ENCODE measurements at regions not wholly inside any gene's neighbourhood (a gene's known extent, or its start where the extent isn't known, plus 50 kb on each side); places are given as distances from the start of the nearest gene placed in this dataset.
"Not testable (repeated sequence)": the region's sequence is repeated elsewhere in the genome, so short reads cannot be mapped to it uniquely, and the experiment has no call there.

DNA sequence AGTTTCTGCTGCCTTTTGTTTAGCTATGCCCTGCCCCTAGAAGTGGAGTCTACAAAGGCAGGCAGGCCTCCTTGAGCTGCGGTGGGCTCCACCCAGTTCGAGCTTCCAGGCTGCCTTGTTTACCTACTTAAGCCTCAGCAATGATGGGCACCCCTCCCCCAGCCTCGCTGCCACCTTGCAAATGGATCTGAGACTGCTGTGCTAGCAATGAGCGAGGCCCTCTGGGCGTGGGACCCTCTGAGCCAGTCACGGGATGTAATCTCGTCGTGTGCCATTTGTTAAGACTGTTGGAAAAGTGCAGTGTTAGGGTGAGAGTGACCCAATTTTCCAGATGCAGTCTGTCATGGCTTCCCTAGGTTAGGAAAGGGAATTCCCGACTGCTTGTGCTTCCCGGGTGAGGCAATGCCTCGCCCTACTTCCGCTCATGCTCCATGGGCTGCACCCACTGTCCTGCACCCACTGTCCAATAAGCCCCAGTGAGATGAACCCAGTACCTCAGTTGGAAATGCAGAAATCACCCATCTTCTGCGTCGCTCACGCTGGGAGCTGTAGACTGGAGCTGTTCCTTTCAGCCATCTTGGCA lies 1641.8 kb upstream of the TMEFF2 start:
- H3K79me2 ChIP-seq (ENCODE audit: insufficient read depth, low read length); H3K27me3 ChIP-seq (ENCODE audit: control insufficient read depth in 1 of 2, insufficient read depth in 2 of 2, low read length in 2 of 2); H3K9me3 ChIP-seq (ENCODE audit: low read length); H3K36me3 ChIP-seq (replicated peaks in 1 of 2; ENCODE audit: control insufficient read depth in 1 of 2, insufficient read depth in 2 of 2, low read length in 2 of 2); DNase-seq (ENCODE audit: low spot score); H3K4me3 ChIP-seq (replicated peaks in 1 of 3; ENCODE audit: insufficient read depth in 1 of 3, low read depth in 2 of 3, low read length in 3 of 3); H3K4me2 ChIP-seq (ENCODE audit: low read depth, low read length); POLR2A ChIA-PET; H3K27ac ChIP-seq (ENCODE audit: extremely low read length, insufficient read depth, low read length); H3K4me1 ChIP-seq (ENCODE audit: insufficient read depth, low read length); in situ Hi-C loops (cut with HindIII; ENCODE audit: extremely low pct_ligation_motif_present, low pct_unique_long_range_greater_than_20kb); H2AFZ ChIP-seq (ENCODE audit: low read length); intact Hi-C loops (cut with micrococcal nuclease; ENCODE audit: unreplicated experiment); BruUV-seq (replicated peaks); CTCF ChIA-PET (ENCODE audit: low intra/inter-chr PET ratio, low total read pairs); H3K9ac ChIP-seq (ENCODE audit: insufficient read depth, low read depth, low read length); H4K20me1 ChIP-seq (ENCODE audit: insufficient read depth, low read length); ATAC-seq; FAIRE-seq: not testable (repeated sequence)
- 34% methylated on average over 13 of the region's 15 CpGs for WGBS (ENCODE audit: low lambda C conversion rate)

DNA sequence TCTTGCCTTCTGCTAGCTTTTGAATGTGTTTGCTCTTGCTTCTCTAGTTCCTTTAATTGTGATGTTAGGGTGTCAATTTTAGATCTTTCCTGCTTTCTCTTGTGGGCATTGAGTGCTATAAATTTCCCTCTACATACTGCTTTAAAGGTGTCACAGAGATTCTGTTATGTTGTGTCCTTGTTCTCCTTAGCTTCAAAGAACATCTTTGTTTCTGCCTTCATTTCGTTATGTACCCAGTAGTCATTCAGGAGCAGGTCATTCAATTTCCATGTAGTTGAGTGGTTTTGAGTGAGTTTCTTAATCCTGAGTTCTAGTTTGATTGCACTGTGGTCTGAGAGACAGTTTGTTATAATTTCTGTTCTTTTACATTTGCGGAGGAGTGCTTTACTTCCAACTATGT lies 1639.2 kb upstream of the TMEFF2 start:
- ATAC-seq; POLR2A ChIA-PET; DNase-seq (ENCODE audit: low spot score); H3K9me3 ChIP-seq (ENCODE audit: low read length); H3K4me2 ChIP-seq (ENCODE audit: low read depth, low read length); intact Hi-C loops (cut with micrococcal nuclease; ENCODE audit: unreplicated experiment); H3K4me1 ChIP-seq (ENCODE audit: insufficient read depth, low read length); H3K79me2 ChIP-seq (ENCODE audit: insufficient read depth, low read length); H3K27ac ChIP-seq (ENCODE audit: extremely low read length, insufficient read depth, low read length); in situ Hi-C loops (cut with HindIII; ENCODE audit: extremely low pct_ligation_motif_present, low pct_unique_long_range_greater_than_20kb); CTCF ChIA-PET (ENCODE audit: low intra/inter-chr PET ratio, low total read pairs); H3K27me3 ChIP-seq (ENCODE audit: control insufficient read depth in 1 of 2, insufficient read depth in 2 of 2, low read length in 2 of 2); H3K9ac ChIP-seq (ENCODE audit: insufficient read depth, low read depth, low read length); H2AFZ ChIP-seq (ENCODE audit: low read length); H3K4me3 ChIP-seq (replicated peaks in 1 of 3; ENCODE audit: insufficient read depth in 1 of 3, low read depth in 2 of 3, low read length in 3 of 3); H4K20me1 ChIP-seq (ENCODE audit: insufficient read depth, low read length); FAIRE-seq; BruUV-seq (replicated peaks); H3K36me3 ChIP-seq (replicated peaks in 1 of 2; ENCODE audit: control insufficient read depth in 1 of 2, insufficient read depth in 2 of 2, low read length in 2 of 2): not testable (repeated sequence)
- 12% methylated on average over 2 of the region's 2 CpGs for WGBS (ENCODE audit: low lambda C conversion rate)

DNA sequence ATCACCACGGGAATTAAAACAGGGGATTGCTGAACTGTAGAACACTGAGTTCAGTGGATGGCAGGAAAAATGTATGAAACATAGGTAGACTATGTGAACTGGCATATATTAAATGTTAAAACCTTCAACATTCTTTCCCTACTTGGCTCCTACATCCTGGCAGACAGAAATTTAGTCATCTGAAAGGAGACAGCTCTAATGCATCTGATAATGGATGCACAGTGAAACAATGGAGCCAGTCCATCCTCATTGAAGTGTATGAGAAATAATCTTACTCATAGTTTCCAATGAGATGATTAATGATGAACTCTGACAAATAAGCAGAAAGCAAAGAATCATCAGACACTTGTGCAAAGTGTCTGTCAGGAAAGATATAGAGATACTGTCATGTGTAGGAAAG lies 1629.7 kb upstream of the TMEFF2 start:
- Histone ChIP-seq H3K9me3 (ENCODE audit: low read length) (peaks cover 10% of the 10 kb centered on the region), H3K27me3 (ENCODE audit: control insufficient read depth in 1 of 2, insufficient read depth in 2 of 2, low read length in 2 of 2) (no peaks in the 10 kb centered on the region), H3K4me2 (ENCODE audit: low read depth, low read length) (no peak overlapping the region), H3K9ac (ENCODE audit: insufficient read depth, low read depth, low read length) (no peak overlapping the region), H4K20me1 (ENCODE audit: insufficient read depth, low read length) (no peaks in the 10 kb centered on the region), H2AFZ (ENCODE audit: low read length) (no peak overlapping the region), H3K4me1 (ENCODE audit: insufficient read depth, low read length) (no peaks in the 10 kb centered on the region), H3K36me3 (replicated peaks in 1 of 2; ENCODE audit: control insufficient read depth in 1 of 2, insufficient read depth in 2 of 2, low read length in 2 of 2) (no peaks in the 10 kb centered on the region), H3K79me2 (ENCODE audit: insufficient read depth, low read length) (no peaks in the 10 kb centered on the region), H3K27ac (ENCODE audit: extremely low read length, insufficient read depth, low read length) (no peak overlapping the region), H3K4me3 (replicated peaks in 1 of 3; ENCODE audit: insufficient read depth in 1 of 3, low read depth in 2 of 3, low read length in 3 of 3) (no peak overlapping the region)
- no peak for ATAC-seq
- no peak for DNase-seq (ENCODE audit: low spot score)
- ChIA-PET POLR2A (no interaction called here), CTCF (ENCODE audit: low intra/inter-chr PET ratio, low total read pairs) (no interaction called here)
- in situ Hi-C loops (cut with HindIII; ENCODE audit: extremely low pct_ligation_motif_present, low pct_unique_long_range_greater_than_20kb) (no loop called here), intact Hi-C loops (cut with micrococcal nuclease; ENCODE audit: unreplicated experiment) (no loop called here)
- FAIRE-seq: no peak
- 2% methylated on average over 1 of the region's 1 CpG for WGBS (ENCODE audit: low lambda C conversion rate)
- no TSS peak for BruUV-seq (replicated peaks)
- no peak for TF ChIP-seq SKI (IDR thresholded peaks at IDR 0.05; ENCODE audit: partially characterized antibody)
- no peak for TF ChIP-seq ZNF564 (CRISPR knock-in tag; IDR thresholded peaks at IDR 0.05)
- TF ChIP-seq ZBTB7B (CRISPR knock-in tag; IDR thresholded peaks at IDR 0.05): no peak
- TF ChIP-seq ZFYVE20 (CRISPR knock-in tag; IDR thresholded peaks at IDR 0.05; ENCODE audit: borderline replicate concordance, low read depth): no peak
- TF ChIP-seq, protein P1, sequence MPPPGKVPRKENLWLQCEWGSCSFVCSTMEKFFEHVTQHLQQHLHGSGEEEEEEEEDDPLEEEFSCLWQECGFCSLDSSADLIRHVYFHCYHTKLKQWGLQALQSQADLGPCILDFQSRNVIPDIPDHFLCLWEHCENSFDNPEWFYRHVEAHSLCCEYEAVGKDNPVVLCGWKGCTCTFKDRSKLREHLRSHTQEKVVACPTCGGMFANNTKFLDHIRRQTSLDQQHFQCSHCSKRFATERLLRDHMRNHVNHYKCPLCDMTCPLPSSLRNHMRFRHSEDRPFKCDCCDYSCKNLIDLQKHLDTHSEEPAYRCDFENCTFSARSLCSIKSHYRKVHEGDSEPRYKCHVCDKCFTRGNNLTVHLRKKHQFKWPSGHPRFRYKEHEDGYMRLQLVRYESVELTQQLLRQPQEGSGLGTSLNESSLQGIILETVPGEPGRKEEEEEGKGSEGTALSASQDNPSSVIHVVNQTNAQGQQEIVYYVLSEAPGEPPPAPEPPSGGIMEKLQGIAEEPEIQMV (CRISPR knock-in tag; IDR thresholded peaks at IDR 0.05; ENCODE audit: low read depth): no peak
- TF ChIP-seq FOXM1 (CRISPR knock-in tag; IDR thresholded peaks at IDR 0.05): no peak
- no peak for TF ChIP-seq ELF1 (CRISPR knock-in tag; IDR thresholded peaks at IDR 0.05)
- no peak for TF ChIP-seq THYN1 (CRISPR knock-in tag; IDR thresholded peaks at IDR 0.05; ENCODE audit: borderline replicate concordance, low read depth)
